NT2/D1 (cell line): ENCODE measurements at regions not wholly inside any gene's neighbourhood (a gene's known extent, or its start where the extent isn't known, plus 50 kb on each side); places are given as distances from the start of the nearest gene placed in this dataset.

Source experiments
- DNase-seq: peaks from one replicate; pipeline ENCODE4 v3.0.0-alpha.2; 2011; ENCODE audit warnings: low read depth, low spot score
- H3K27me3 ChIP-seq: 2 replicates; pipeline ENCODE4 v1.6.0; 2011; ENCODE audit warnings: mild to moderate bottlenecking; ENCODE audit not compliant: insufficient read length, insufficient read depth
- H3K36me3 ChIP-seq: 2 replicates; pipeline ENCODE4 v1.6.1; 2011; ENCODE audit warnings: mild to moderate bottlenecking, low read length, mixed read lengths; ENCODE audit not compliant: insufficient read depth, insufficient read length
- H3K4me1 ChIP-seq: 2 replicates; pipeline ENCODE4 v1.5.1; 2011; ENCODE audit not compliant: insufficient read depth, insufficient read length
- H3K4me3 ChIP-seq: 2 replicates; pipeline ENCODE4 v1.5.1; 2011; ENCODE audit warnings: low read depth; ENCODE audit not compliant: insufficient read length
- H3K9ac ChIP-seq: 2 replicates; pipeline ENCODE4 v1.6.0; 2011; ENCODE audit warnings: low read depth; ENCODE audit not compliant: insufficient read length
- H3K9me3 ChIP-seq: 2 replicates; pipeline ENCODE4 v1.5.1; 2011; ENCODE audit warnings: mild to moderate bottlenecking, low read length; ENCODE audit not compliant: insufficient read depth
- SUZ12 ChIP-seq: IDR thresholded peaks from 2 replicates; pipeline ENCODE4 v1.6.1; 2011; ENCODE audit not compliant: insufficient read length, insufficient read depth; ENCODE audit errors: extremely low read depth
- YY1 ChIP-seq: IDR thresholded peaks from 2 replicates; pipeline ENCODE4 v1.6.1; 2011; ENCODE audit not compliant: insufficient read length, insufficient read depth
- ZNF274 ChIP-seq: IDR thresholded peaks from 2 replicates; pipeline ENCODE4 v1.6.1; 2011; ENCODE audit warnings: mild to moderate bottlenecking, low read depth, low read length

DNA sequence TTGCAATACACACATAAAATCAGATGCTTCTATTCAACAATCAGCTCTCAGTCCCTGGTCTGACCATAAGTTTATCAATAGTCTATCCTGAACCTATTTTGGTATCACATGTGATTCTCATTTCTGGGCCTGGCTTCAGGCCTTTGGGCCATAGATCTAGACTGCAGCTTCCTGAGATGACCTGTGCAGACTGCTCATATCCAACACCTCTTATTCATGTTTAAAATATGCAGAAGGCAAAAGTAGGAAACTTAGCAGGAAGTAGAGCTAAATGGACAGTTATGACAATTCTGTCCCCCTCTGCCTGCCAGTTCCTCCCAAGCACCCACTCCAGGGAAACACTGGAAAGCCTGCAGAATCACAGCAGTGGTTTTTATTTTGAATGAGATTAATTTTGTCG, 53.3 kb downstream of the C7orf25 start:
- Histone ChIP-seq H3K27me3 (no peaks in the 10 kb centered on the region), H3K9me3 (no peaks in the 10 kb centered on the region), H3K4me3 (no peak overlapping the region), H3K9ac (no peak overlapping the region), H3K4me1 (no peaks in the 10 kb centered on the region), H3K36me3 (no peaks in the 10 kb centered on the region)
- no peak for DNase-seq
- no peak for TF ChIP-seq SUZ12
- no peak for TF ChIP-seq YY1

DNA sequence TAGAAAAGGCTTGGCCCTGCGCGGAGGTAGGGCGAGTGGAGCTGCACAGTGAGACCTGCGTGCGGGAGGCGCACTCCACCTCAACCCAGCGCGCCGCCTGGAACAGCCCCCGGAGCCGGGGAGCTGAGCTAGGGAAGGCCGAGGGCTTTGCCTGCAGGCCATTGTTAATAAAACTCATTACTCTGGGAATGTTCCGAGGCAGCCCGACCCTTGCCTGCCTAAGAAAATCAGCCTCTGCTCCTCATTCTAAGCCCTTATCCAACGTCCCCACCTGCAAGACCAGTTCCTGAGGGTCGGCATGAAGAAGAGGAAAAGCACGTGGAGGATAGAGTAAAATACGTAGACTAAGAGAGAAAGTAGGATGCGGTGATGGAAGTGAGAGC, 55.3 kb downstream of the C7orf25 start:
- H3K4me3 ChIP-seq: no peak overlapping the region
- H3K27me3 ChIP-seq: no peaks in the 10 kb centered on the region
- TF ChIP-seq ZNF274: no peak
- TF ChIP-seq SUZ12: no peak
- no peak for TF ChIP-seq YY1
- H3K36me3 ChIP-seq: no peaks in the 10 kb centered on the region
- H3K4me1 ChIP-seq: no peaks in the 10 kb centered on the region
- H3K9ac ChIP-seq: no peak overlapping the region
- DNase-seq: no peak
- H3K9me3 ChIP-seq: no peaks in the 10 kb centered on the region

DNA sequence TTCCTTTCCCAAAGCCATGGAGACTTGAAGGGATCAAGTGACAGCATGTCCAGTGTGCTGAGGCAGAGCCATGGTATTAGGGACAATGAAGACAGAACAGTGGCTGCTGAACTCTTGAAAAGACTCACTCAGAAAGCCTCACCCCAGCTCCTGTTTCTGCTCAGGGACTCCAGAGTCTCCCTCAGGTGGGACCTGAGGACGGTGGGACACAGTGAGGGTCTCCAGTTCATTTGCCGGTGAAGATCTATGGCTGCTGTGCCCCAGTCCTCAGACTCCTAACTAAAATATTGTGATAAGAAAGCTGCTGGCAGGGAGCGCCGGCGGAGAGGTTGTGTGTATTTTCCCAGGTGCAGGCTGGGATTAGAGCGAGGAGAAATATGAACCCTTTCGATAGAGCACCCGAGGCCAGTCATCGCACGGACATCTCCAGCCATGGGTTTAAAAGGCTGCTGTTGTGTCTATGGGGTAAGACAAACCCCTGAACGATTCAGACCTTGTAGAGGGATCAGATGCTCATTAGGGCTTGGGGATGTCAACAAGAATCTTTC, 57.2 kb downstream of the C7orf25 start:
- TF ChIP-seq SUZ12: no peak
- TF ChIP-seq ZNF274: no peak
- no peak for TF ChIP-seq YY1
- no peaks in the 10 kb centered on the region for H3K4me1 ChIP-seq
- no peaks in the 10 kb centered on the region for H3K27me3 ChIP-seq
- H3K36me3 ChIP-seq: no peaks in the 10 kb centered on the region
- H3K9me3 ChIP-seq: no peaks in the 10 kb centered on the region
- no peak for DNase-seq
- no peak overlapping the region for H3K9ac ChIP-seq
- no peak overlapping the region for H3K4me3 ChIP-seq

DNA sequence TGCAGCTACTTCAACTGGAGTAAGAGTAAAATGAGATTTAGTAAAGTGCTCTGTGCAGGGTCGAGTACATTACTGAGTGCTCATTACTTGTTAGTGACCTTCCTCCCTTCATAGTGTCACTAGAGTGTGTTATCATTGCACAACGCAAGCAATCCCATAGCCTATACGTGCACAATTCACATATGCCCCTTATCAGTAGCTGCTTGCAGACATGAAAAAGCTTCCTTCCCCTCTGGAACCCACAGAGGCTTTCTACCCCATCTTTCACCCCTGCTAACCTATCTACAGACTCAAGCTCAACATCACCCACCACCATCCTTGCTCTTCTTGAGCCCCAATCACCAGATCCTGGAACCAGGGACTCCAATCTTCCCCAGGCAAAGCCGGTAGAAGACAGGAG, 59.3 kb downstream of the C7orf25 start:
- no peaks in the 10 kb centered on the region for H3K9me3 ChIP-seq
- no peak overlapping the region for H3K4me3 ChIP-seq
- H3K9ac ChIP-seq: no peak overlapping the region
- DNase-seq: no peak
- no peaks in the 10 kb centered on the region for H3K27me3 ChIP-seq
- H3K36me3 ChIP-seq: no peaks in the 10 kb centered on the region
- no peaks in the 10 kb centered on the region for H3K4me1 ChIP-seq
- TF ChIP-seq YY1: no peak
- no peak for TF ChIP-seq ZNF274
- no peak for TF ChIP-seq SUZ12

DNA sequence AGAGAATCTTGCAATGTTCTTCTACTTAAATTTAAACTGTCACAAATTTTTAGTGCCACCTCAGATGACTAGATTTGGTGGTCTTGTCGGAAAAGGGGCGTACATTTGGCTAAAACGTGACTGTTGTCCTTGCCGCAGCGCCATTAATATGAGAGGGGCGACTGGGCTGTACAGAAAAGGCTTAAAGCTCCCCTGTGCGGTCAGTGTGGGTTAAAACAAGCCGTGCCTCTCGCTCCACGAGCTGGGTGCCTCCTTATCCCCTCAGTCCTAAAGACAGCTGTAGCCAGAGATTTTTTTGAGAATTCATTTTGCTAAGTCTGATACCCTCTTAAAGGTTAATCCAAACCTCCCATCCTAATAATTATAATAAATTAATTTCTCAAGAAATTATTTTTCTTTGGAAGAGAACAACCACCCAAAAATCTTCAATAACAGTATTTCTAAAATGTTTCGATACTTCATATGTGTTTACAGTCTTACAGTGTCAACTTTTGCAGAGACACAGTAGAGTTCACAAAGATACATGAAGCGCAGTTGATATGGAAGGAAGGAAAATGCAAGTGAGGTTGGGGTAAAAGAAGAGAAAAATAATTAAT, 68.6 kb downstream of the C7orf25 start:
- no peak overlapping the region for H3K4me3 ChIP-seq
- 0 out of 2 replicates have a peak, but pooled peaks cover 3% of the 10 kb centered on the region for H3K9me3 ChIP-seq
- H3K27me3 ChIP-seq: no peaks in the 10 kb centered on the region
- H3K4me1 ChIP-seq: no peaks in the 10 kb centered on the region
- H3K9ac ChIP-seq: no peak overlapping the region
- peak; percentile 33 for DNase-seq
- H3K36me3 ChIP-seq: no peaks in the 10 kb centered on the region
- TF ChIP-seq ZNF274: no peak
- no peak for TF ChIP-seq SUZ12
- TF ChIP-seq YY1: no peak

DNA sequence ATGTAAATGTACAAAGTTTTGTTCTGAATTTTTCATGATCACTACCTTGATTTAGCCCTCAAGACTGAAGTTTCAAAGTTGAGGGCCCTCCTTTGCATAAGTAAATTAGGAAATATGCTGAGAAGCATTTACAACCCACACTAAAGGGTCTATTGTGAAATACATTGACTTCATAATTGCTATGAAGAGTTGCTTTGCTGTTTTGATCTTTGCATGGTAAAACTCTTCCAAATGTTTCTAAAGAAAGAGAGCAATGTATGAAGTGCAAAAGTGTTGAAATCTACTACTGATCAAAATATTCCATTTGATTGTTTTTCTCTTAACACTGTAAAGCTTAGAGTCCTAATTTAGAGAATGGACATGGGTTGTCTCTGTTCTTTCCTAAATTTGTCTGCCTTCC, 77.2 kb downstream of the C7orf25 start:
- no peak overlapping the region for H3K9ac ChIP-seq
- no peak for DNase-seq
- H3K9me3 ChIP-seq: 0 out of 2 replicates have a peak, but pooled peaks cover 9% of the 10 kb centered on the region
- H3K4me3 ChIP-seq: no peak overlapping the region
- H3K36me3 ChIP-seq: no peaks in the 10 kb centered on the region
- no peaks in the 10 kb centered on the region for H3K4me1 ChIP-seq
- TF ChIP-seq ZNF274 (no peak), YY1 (no peak), SUZ12 (no peak)
- no peaks in the 10 kb centered on the region for H3K27me3 ChIP-seq

DNA sequence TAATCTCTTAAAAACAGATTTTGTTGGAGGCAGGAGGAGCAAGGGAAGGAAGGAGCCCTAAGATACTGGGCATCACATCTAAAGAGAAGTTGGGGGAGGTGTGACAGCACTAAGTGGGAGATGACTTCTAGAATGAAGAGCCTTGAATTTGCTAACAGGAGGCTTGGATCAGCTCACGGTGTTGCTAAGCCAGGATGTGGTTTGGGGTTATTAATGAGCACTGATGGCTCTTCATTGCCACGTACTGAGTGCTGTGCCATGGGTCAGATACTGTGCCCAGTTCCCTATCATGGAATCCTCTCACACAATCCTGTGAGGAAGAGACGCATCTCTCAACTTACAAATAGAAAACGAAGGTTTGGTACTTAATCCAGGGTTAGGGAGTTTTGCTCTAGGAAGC, 78.5 kb downstream of the C7orf25 start:
- no peaks in the 10 kb centered on the region for H3K4me1 ChIP-seq
- H3K27me3 ChIP-seq: no peaks in the 10 kb centered on the region
- TF ChIP-seq YY1 (no peak), ZNF274 (no peak), SUZ12 (no peak)
- H3K36me3 ChIP-seq: no peaks in the 10 kb centered on the region
- no peak overlapping the region for H3K4me3 ChIP-seq
- no peak overlapping the region for H3K9ac ChIP-seq
- DNase-seq: no peak
- 0 out of 2 replicates have a peak, but pooled peaks cover 9% of the 10 kb centered on the region for H3K9me3 ChIP-seq
